K562 (cell line): ENCODE measurements at regions not wholly inside any gene's neighbourhood (a gene's known extent, or its start where the extent isn't known, plus 50 kb on each side); places are given as distances from the start of the nearest gene placed in this dataset.

Source experiments
- ATAC-seq: fragments of 200-7000 bp; cut with Tn5 transposase; 3 replicates; pipeline ENCODE4 v1.9.1; 2020; ENCODE audit warnings: moderate library complexity
- BruUV-seq: library from RNA; stranded (reverse); fragments of 400-500 nt; replicated peaks from 2 replicates; lab custom pipeline; 2021; lab: Mats Ljungman, UMichigan
- CTCF ChIA-PET: fragments of 300-600 bp; formaldehyde crosslinking; extraction: SDS; loops from one replicate; lab custom pipeline; 2021; ENCODE audit warnings: low intra/inter-chr PET ratio; lab: Yijun Ruan, JAX
- POLR2A ChIA-PET: fragments of 300-600, 350-650 bp; sonication (Branson Sonifier 250); formaldehyde crosslinking; extraction: SDS; loops from one replicate; lab custom pipeline; 2021; ENCODE audit warnings: antibody characterized with exemption, inconsistent platforms; lab: Yijun Ruan, JAX
- DNase-seq, 4 experiments: peaks; one replicate each; pipeline versions ENCODE4 v3.0.0 to v3.0.0-alpha.2; 2011 to 2018; ENCODE audit warnings: low spot score in 3 of 4, mixed read lengths in 3 of 4; ENCODE audit errors: extremely low read depth in 1 of 4
- FAIRE-seq: peaks from 2 replicates; lab custom pipeline; 2011; peaks lifted over from hg19 to GRCh38; lab: Jason Lieb, UNC
- H2AFZ ChIP-seq: 2 replicates; pipeline ENCODE4 v1.6.0; 2011; ENCODE audit warnings: low read depth, low read length, control low read depth, inconsistent platforms
- H3K27ac ChIP-seq: fragments of 200-600 bp; 3 replicates; pipeline ENCODE4 v1.8.0; 2011; ENCODE audit warnings: low read depth, mild to moderate bottlenecking, control low read depth, inconsistent platforms, low read length, moderate library complexity, mixed read lengths; ENCODE audit errors: extremely low read depth
- H3K27me3 ChIP-seq, 2 experiments: fragments of 300-600 bp in 1 of 2; 2 replicates in 1 of 2; 3 replicates in 1 of 2; pipeline versions ENCODE4 v1.6.0 to v1.8.0; 2011; ENCODE audit warnings: inconsistent platforms in 2 of 2, low read length in 2 of 2, mild to moderate bottlenecking in 1 of 2, mixed read lengths in 1 of 2, moderate library complexity in 1 of 2; ENCODE audit not compliant: control insufficient read depth in 2 of 2, insufficient read depth in 2 of 2
- H3K36me3 ChIP-seq: fragments of 300-600 bp; 3 replicates; pipeline ENCODE4 v1.8.0; 2011; ENCODE audit warnings: mild to moderate bottlenecking, low read length, inconsistent platforms; ENCODE audit not compliant: control insufficient read depth, insufficient read depth
- H3K4me1 ChIP-seq, 2 experiments: fragments of 200-600 bp in 1 of 2; replicated peaks in 1 of 2; 2 replicates in 1 of 2; 3 replicates in 1 of 2; pipeline versions ENCODE4 v1.5.1 to v1.8.0; 2011; ENCODE audit warnings: inconsistent platforms in 2 of 2, low read length in 2 of 2, mild to moderate bottlenecking in 1 of 2, mixed read lengths in 1 of 2, moderate library complexity in 1 of 2; ENCODE audit not compliant: control insufficient read depth in 2 of 2, insufficient read depth in 2 of 2
- H3K4me2 ChIP-seq: 2 replicates; pipeline ENCODE4 v1.6.1; 2011; ENCODE audit warnings: low read length, control low read depth, inconsistent platforms, mixed read lengths; ENCODE audit not compliant: insufficient read depth
- H3K4me3 ChIP-seq: fragments of 200-600 bp; sonication (generic), shearing (Covaris generic); 2 replicates; pipeline ENCODE4 v1.5.1; 2016; ENCODE audit warnings: control low read depth, inconsistent platforms
- H3K79me2 ChIP-seq: fragments of 200-600 bp; 3 replicates; pipeline ENCODE4 v1.8.0; 2011; ENCODE audit warnings: low read length, inconsistent platforms; ENCODE audit not compliant: control insufficient read depth, insufficient read depth
- H3K9ac ChIP-seq, 2 experiments: 2 replicates each; pipeline versions ENCODE4 v1.6.0 to v1.6.1; 2011; ENCODE audit warnings: low read depth in 2 of 2, low read length in 2 of 2, control low read depth in 1 of 2, inconsistent platforms in 1 of 2, mild to moderate bottlenecking in 1 of 2, mixed read lengths in 1 of 2; ENCODE audit not compliant: insufficient read depth in 1 of 2
- H3K9me1 ChIP-seq: one replicate; pipeline ENCODE4 v1.6.0; 2011; ENCODE audit warnings: inconsistent platforms, mild to moderate bottlenecking, low read length, moderate library complexity; ENCODE audit not compliant: control insufficient read depth, insufficient read depth
- H3K9me3 ChIP-seq: replicated peaks from 2 replicates; pipeline ENCODE4 v1.5.1; 2011; ENCODE audit warnings: low read depth, low read length, inconsistent platforms; ENCODE audit not compliant: control insufficient read depth, insufficient read depth
- H4K20me1 ChIP-seq: replicated peaks from 2 replicates; pipeline ENCODE4 v1.6.1; 2011; ENCODE audit warnings: low read length, inconsistent platforms, mixed read lengths; ENCODE audit not compliant: control insufficient read depth, insufficient read depth
- BRD9 ChIP-seq: fragments of 450-650 bp; IDR thresholded peaks from 2 replicates; pipeline ENCODE4 v1.6.1; 2018; ENCODE audit warnings: low read depth; ENCODE audit not compliant: partially characterized antibody
- E2F1 ChIP-seq: sonication (generic); formaldehyde crosslinking; IDR thresholded peaks from 2 replicates; pipeline ENCODE4 v1.8.1; 2023; ENCODE audit warnings: mild to moderate bottlenecking, missing genetic modification reagents, moderate library complexity
- ETV5 ChIP-seq: sonication (generic); formaldehyde crosslinking; IDR thresholded peaks from 2 replicates; pipeline ENCODE4 v1.4.0; 2020; ENCODE audit warnings: low read depth, mild to moderate bottlenecking, missing genetic modification reagents
- FOXJ2 ChIP-seq: fragments of 200-800 bp; sonication (Bioruptor generic); IDR thresholded peaks from 2 replicates; pipeline ENCODE4 v1.6.1; 2016; ENCODE audit warnings: missing genetic modification characterization, missing compliant biosample characterization
- KDM4B ChIP-seq, 2 experiments: fragments of 450-650 bp in 1 of 2; sonication (generic) in 1 of 2; IDR thresholded peaks; 2 replicates each; pipeline ENCODE4 v1.6.1; 2016 to 2017; ENCODE audit warnings: borderline replicate concordance in 2 of 2, antibody characterized with exemption in 1 of 2, low read depth in 1 of 2, mild to moderate bottlenecking in 1 of 2
- MTF1 ChIP-seq: fragments of 250-450 bp; sonication (Bioruptor Pico); IDR thresholded peaks from 2 replicates; pipeline ENCODE4 v1.9.0; 2021; ENCODE audit warnings: moderate library complexity, mild to moderate bottlenecking, inconsistent platforms, borderline replicate concordance
- MYNN ChIP-seq, 2 experiments: sonication (generic); formaldehyde crosslinking in 1 of 2; IDR thresholded peaks; 2 replicates each; pipeline versions ENCODE4 v1.5.0 to v1.6.1; 2016 to 2020; ENCODE audit warnings: antibody characterized with exemption in 1 of 2, missing genetic modification reagents in 1 of 2
- NBN ChIP-seq: fragments of 450-650 bp; IDR thresholded peaks from 2 replicates; pipeline ENCODE4 v1.6.1; 2016; ENCODE audit warnings: low read depth, mild to moderate bottlenecking
- NR2C2 ChIP-seq, 2 experiments: fragments of 200-800 bp in 1 of 2; sonication (Bioruptor generic) in 1 of 2; sonication (generic) in 1 of 2; formaldehyde crosslinking in 1 of 2; IDR thresholded peaks; 2 replicates each; pipeline versions ENCODE4 v1.6.1 to v1.8.0; 2016 to 2022; ENCODE audit warnings: mild to moderate bottlenecking in 1 of 2, missing compliant biosample characterization in 1 of 2, missing genetic modification characterization in 1 of 2, missing genetic modification reagents in 1 of 2
- PTRF ChIP-seq: fragments of 450-650 bp; IDR thresholded peaks from 2 replicates; pipeline ENCODE4 v1.6.1; 2016; ENCODE audit warnings: mild to moderate bottlenecking, missing genetic modification characterization, missing compliant biosample characterization
- SP1 ChIP-seq: sonication (generic); formaldehyde crosslinking; IDR thresholded peaks from 2 replicates; pipeline ENCODE4 v1.8.1; 2022; ENCODE audit warnings: mild to moderate bottlenecking, missing genetic modification reagents
- U2AF1 ChIP-seq: fragments of 200-400 bp; formaldehyde crosslinking; optimal IDR thresholded peaks from 2 replicates; pipeline ENCODE3; 2017; ENCODE audit warnings: mild to moderate bottlenecking, low read depth, low read length, moderate library complexity
- ZNF77 ChIP-seq: fragments of 250-450 bp; sonication (Bioruptor Pico); IDR thresholded peaks from 2 replicates; pipeline ENCODE4 v1.5.0; 2020
- WGBS: fragments of 100-300 bp; shearing (Covaris generic); methylation state at CpG from one replicate; pipeline ENCODE4 v1.1.6; 2016; ENCODE audit warnings: low coverage, mixed read lengths; ENCODE audit not compliant: insufficient coverage; ENCODE audit errors: missing lambda C conversion rate; 5-methylcytosine and 5-hydroxymethylcytosine counted together
- in situ Hi-C: fragments of 300-500 bp; cut with MboI; formaldehyde crosslinking; loops from 4 replicates; pipeline ENCODE4 v1.15.0; 2018; ENCODE audit warnings: inconsistent platforms, mixed read lengths
- intact Hi-C: fragments of 100-400 bp; cut with micrococcal nuclease; formaldehyde crosslinking; loops from 2 replicates; pipeline ENCODE4 v1.14.2; 2022
- TF ChIP-seq, protein P1 (sequence below): fragments of 250-450 bp; sonication (Bioruptor Pico); IDR thresholded peaks from 2 replicates; pipeline ENCODE4 v1.9.0; 2021; ENCODE audit warnings: mild to moderate bottlenecking, inconsistent platforms

GRCh38 chr16:54462771-54463170, 176.2 kb upstream of the IRX3 start:
- ChIA-PET POLR2A (no interaction called here), CTCF (no interaction called here)
- H3K9ac ChIP-seq: no peak overlapping the region
- H3K27ac ChIP-seq: no peak overlapping the region
- no peaks in the 10 kb centered on the region for H3K36me3 ChIP-seq
- H3K4me2 ChIP-seq: no peak overlapping the region
- WGBS: 4% methylated on average over 2 of the region's 2 CpGs
- in situ Hi-C loops: no loop called here
- H3K9me3 ChIP-seq: no peaks in the 10 kb centered on the region
- BruUV-seq: no TSS peak
- ATAC-seq (no peak), DNase-seq (no peak), FAIRE-seq (no peak)
- H3K4me1 ChIP-seq: no peaks in the 10 kb centered on the region; a peak in 1 of 5 replicates
- H3K9me1 ChIP-seq: no peaks in the 10 kb centered on the region
- no peak overlapping the region for H3K4me3 ChIP-seq
- no peaks in the 10 kb centered on the region for H4K20me1 ChIP-seq
- H2AFZ ChIP-seq: no peak overlapping the region
- H3K79me2 ChIP-seq: no peaks in the 10 kb centered on the region
- intact Hi-C loops: no loop called here
- no peaks in the 10 kb centered on the region for H3K27me3 ChIP-seq
- TF ChIP-seq PTRF (tag) (no peak), NBN (no peak), KDM4B (IDR thresholded peaks at IDR 0.05; ENCODE audit: borderline replicate concordance in 2 of 2, low read depth in 1 of 2) (no peak), MYNN (IDR thresholded peaks at IDR 0.05) (no peak), MYNN (CRISPR knock-in tag; IDR thresholded peaks at IDR 0.05) (no peak), ETV5 (CRISPR knock-in tag) (no peak), MTF1 (CRISPR knock-in tag) (no peak), BRD9 (no peak), U2AF1 (no peak), NR2C2 (CRISPR knock-in tag; IDR thresholded peaks at IDR 0.05) (no peak), NR2C2 (tag; IDR thresholded peaks at IDR 0.05) (no peak), E2F1 (CRISPR knock-in tag) (no peak), SP1 (CRISPR knock-in tag) (no peak), ZNF77 (CRISPR knock-in tag) (no peak), FOXJ2 (tag) (no peak)
- TF ChIP-seq, protein P1, sequence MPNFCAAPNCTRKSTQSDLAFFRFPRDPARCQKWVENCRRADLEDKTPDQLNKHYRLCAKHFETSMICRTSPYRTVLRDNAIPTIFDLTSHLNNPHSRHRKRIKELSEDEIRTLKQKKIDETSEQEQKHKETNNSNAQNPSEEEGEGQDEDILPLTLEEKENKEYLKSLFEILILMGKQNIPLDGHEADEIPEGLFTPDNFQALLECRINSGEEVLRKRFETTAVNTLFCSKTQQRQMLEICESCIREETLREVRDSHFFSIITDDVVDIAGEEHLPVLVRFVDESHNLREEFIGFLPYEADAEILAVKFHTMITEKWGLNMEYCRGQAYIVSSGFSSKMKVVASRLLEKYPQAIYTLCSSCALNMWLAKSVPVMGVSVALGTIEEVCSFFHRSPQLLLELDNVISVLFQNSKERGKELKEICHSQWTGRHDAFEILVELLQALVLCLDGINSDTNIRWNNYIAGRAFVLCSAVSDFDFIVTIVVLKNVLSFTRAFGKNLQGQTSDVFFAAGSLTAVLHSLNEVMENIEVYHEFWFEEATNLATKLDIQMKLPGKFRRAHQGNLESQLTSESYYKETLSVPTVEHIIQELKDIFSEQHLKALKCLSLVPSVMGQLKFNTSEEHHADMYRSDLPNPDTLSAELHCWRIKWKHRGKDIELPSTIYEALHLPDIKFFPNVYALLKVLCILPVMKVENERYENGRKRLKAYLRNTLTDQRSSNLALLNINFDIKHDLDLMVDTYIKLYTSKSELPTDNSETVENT (CRISPR knock-in tag): no peak
